NCI-H187 (cell line): ENCODE measurements at regions not wholly inside any gene's neighbourhood (a gene's known extent, or its start where the extent isn't known, plus 50 kb on each side); places are given as distances from the start of the nearest gene placed in this dataset.
A peak's percentile ranks its signal among the peaks of the same experiment; 100 is the strongest.

Source experiments
- DNase-seq, 2 experiments: peaks; one replicate each; lab custom pipeline; 2025; lab: John Stamatoyannopoulos, UW

DNA sequence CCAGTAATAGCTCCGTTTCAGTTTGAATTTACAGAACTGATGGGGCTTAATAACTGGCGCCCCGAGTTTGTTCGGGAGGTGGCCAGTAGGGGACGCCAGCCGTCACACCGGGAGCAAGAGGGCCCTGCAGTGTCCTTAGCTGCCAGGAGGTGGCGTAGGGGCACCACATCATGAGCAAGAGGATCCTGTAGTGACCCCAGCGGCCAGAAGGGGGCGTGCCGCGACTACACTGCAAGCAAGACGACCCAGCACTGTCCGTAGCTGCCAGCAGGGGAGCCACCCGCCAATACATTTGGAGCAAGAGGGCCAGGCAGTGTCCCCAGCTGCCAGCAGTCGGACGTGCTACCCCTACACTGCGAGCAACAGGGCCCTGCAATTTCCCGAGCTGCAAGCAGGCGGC lies 663.7 kb upstream of the B3GAT1 start:
- no peak for DNase-seq

DNA sequence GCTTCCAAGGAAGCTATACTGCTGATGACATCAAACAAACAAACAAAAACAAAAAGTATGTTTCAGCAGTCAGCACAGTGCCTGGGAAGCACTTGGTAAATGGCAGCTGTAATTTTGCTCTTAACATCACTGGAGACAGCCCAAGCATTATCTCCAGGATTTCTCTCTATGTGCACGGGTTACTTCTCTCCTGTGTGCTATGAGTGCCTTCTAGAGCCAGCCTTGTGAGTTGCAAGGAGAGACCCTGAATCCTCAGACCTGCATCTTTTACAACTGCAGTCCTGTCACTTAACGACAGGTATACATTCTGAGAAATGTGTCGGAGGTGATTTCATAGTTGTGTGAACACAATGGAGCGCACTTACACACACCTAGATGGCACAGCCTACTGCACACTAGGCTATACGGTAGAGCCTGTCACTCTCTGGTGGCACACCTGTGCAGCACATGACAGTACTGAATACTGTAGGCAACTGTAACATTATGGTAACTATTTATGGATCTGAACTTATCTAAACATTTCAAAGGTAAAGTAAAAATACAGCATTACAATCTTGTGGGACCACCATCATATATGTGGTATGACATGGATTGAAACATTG lies 662.5 kb upstream of the B3GAT1 start:
- peak in 1 of 2 experiments; percentile 34 for DNase-seq

DNA sequence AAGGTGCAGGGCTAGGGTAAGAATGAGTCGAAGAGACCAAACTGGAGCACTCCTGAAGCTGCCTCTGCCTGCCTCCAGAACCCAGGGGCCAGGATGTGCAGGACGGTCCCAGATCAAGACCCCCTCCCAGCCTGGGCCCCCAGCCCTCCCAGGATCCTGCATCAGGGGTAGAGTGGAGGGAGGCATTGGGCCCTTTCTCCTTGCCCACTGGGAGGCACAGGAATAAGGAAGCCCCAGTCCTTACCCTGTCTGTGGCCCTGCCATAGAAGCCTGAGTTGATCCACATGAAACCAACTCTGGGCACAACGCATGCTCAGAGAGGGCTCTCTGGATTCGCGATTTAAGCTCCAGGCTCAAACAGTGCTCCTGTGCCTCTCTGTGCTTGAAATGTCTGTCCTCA lies 661.8 kb upstream of the B3GAT1 start:
- DNase-seq, result no peak

DNA sequence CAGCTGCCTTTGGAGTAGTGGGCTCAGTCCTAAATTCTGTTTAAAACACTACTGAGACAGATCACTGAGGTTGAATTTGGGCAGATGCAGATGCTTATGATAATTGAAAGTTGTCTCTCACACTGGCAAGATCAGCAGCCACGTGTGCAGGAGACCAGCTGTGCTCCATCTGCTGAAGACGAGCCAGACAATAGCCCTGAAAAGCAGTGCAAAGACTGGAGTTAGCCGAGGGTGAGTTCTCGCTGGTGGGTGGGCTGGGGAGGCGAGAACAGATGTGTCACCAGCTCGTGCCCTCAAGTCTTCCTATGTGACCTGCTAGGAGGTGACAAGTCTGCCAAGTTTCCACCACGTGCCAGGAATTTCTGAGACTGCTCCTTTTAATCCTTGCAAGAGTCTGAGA lies 661.3 kb upstream of the B3GAT1 start:
- no peak for DNase-seq

DNA sequence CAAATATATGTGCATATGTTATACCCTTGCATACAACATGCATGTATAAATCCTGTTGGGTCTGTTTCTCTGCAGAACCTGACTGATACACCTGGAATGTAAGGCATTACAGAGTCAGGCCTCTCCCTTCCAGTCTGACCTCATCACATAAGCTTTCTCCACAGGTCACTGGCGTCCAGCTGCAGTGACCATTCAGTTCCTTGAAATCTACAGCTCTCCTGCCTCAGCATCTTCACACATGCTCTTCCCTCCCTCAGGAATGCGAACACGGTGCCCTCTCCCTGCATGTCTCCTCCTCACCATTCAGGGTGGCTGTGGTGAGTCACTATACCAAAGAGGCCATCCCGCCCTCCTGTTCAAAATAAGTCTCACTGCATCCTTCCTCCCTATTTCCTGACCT lies 657.8 kb upstream of the B3GAT1 start:
- DNase-seq, result no peak

DNA sequence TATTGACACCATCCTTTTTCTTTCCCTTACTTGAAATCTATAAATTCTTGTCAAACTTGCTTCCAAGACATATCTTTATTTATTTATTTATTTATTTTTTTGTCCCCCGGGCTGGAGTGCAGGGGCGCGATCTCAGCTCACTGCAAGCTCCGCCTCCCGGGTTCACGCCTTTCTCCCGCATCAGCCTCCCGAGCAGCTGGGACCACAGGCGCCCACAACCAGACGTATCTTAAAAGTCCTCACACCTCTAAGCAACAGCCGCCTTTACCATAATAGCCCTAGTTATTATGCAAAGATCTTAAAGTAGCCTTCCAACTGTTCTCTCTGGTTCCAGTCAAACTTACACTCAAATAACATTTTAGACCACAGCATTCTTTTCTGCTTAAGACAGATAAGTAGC lies 657.0 kb upstream of the B3GAT1 start:
- DNase-seq, result no peak

DNA sequence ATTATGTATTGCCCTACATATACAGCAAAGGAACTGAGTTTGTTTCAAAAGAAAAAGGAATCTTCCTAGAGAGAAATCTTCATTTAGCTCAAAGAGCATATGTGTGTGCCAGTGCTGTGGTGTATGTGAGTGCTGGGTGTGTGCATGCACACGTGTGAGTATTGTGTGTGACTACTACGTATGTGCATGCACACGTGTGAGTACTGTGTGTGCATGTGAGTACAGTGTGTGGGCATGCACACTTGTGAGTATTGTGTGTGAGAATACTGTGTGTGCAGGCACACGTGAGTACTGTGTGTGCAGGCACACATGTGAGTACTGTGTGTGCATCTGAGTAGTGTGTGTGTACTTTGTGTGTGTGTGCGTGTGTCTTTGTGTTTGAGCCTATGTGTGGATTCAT lies 651.0 kb upstream of the B3GAT1 start:
- no peak for DNase-seq

DNA sequence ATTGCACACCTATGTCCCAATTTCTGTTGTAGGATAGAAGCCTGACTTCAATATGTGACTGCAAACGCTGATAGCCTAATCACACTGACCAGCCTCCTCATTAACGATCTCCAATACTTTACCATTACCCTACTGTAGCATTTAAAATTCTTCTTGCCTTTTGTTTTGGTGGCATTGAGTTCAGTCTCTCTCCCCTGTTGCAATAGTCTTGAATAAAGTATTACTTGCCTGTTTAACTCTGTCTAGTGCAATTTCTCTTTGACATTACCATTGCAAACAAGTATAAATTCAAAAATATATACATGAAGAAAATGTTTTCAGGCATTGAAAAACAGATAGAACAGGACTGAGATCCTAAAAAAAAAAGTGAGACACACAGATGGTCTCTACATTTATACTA lies 649.1 kb upstream of the B3GAT1 start:
- DNase-seq, result no peak

DNA sequence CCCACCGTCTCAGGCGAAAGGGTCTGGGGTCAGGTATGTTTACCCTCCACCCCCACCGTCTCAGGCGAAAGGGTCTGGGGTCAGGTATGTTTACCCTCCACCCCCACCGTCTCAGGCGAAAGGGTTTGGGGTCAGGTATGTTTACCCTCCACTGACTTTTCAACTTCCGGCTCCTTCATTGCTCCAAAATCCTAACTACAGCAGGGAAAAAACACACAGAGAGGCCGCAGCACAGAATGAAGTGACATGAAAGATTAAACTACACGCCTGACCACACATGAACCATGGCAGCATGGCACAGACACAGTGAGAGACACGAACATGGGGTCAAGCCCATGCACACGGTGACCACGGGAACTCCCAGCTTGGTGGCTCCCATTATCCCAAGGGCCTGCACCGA lies 634.9 kb upstream of the B3GAT1 start:
- no peak for DNase-seq

DNA sequence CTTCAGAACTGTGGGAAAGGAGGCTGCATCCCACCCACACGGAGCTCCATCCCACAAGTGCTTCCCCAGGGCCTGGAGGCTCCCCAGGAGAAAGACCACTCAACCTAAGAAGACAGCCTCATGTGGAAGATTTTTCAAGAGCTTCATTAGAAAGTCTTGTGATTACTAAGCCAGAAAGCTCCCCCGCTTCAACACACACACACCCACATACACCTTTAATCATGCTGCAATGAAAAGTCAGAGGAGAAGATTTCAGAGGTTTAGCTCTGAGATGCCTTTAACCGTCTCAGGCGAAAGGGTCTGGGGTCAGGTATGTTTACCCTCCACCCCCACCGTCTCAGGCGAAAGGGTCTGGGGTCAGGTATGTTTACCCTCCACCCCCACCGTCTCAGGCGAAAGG lies 634.5 kb upstream of the B3GAT1 start:
- no peak for DNase-seq

DNA sequence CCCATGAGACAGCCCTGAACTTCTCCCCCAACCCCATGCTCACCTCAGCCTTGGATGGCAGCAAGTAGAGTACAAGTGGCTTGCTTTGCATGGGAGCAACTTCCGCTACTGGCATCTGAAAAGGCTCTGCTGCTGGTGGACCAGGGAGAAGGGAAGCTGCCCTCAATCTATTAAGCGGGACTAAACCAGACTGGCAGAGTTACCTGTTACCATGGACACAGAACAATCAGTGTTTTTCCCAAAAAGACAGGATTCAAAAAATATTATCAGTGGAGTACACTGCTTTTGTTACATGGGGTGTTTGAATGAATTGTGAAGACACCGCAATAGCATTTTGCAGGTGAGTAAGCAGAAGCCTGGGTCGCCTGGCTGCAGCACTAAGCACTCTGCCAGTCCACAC lies 631.4 kb upstream of the B3GAT1 start:
- DNase-seq, result no peak

DNA sequence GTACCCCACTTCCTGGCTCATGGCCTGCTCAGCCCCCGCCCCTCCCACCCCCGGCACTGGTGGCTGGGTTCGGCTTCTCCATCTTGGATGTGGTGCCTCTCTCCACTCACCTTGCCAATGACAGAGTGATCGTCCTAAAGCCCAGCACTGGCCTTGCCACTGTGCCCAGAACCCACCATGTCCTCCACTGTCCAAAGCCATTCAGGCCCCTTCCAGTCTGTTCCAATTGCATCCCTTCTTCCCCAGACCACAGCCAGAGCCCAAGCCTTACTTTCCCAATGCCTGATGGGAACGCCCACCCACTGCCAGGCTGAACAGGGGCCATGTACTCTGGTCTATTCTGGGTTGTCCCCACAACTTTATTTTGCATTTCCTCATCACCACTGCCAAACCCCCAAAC lies 625.8 kb upstream of the B3GAT1 start:
- no peak for DNase-seq

DNA sequence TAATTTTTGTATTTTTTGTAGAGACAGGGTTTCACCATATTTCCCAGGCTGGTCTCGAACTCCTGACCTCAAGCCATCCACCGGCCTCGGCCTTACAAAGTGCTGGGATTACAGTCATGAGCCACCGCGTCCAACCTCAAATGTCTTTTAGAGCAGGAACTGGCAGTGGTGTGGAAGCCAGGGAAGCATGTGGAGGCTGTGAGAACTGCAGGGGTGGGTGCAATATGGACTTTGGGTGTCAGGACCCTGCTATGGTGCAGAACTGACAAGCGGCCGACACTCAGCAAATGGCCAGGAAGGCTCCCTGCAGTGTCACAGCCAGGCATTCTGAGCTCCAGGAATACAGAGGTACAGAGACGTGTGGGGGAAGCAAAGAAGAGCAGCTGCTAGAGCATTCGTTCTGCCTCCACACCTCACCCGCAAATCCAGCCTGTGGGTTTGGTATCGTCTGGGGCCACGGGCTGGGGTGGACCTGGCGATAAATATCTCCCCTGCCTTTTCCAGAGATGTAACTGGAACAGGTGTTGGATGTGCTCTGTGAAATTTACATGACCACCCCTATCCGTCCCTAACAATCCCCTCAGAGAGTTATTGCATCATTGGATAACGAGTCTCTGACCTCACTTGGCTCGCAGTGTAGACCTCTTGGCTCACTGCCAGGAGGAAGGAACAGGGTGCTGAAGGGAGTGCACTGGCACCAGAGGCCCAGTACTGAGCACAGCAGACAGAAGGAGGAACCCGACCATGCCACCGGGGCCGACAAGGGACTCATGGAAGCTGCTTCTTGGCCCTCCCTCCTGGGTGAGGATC lies 624.7 kb upstream of the B3GAT1 start:
- no peak for DNase-seq

DNA sequence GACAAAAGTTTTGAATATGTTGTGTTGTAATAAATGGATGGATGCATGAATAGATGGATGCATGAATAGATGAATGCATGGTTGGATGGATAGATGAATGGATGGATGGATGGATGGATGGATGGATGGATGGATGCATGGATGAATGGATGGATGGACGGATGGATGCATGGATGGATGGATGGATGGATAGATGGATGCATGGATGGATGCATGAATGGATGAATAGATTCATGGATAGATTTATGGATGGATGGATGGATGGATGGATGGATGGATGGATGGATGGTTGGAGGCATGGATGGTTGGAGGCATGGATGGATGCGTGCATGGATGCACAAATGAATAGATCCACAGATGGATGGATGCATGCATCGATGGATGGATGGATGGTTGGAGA lies 623.2 kb upstream of the B3GAT1 start:
- DNase-seq, result no peak

DNA sequence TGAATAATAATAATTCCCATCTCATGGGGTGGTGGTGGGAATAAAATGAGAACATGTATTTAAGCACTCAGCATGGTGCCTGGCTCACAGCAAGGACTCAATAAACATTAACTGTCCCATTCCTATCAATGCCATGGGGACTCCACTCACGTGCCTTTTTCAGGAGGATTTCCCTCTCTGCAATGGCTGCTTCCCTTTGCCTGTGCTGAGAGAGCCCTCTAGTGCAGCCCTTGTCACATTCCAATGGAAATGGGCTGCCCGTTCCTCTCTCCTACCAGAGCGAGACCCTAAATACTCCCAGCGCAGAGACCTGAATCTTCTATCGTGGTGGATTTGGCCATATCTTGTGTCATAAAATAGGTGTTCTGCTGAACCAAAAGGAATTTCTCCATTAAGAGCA lies 621.5 kb upstream of the B3GAT1 start:
- peak; percentile 25 to 36 for DNase-seq

DNA sequence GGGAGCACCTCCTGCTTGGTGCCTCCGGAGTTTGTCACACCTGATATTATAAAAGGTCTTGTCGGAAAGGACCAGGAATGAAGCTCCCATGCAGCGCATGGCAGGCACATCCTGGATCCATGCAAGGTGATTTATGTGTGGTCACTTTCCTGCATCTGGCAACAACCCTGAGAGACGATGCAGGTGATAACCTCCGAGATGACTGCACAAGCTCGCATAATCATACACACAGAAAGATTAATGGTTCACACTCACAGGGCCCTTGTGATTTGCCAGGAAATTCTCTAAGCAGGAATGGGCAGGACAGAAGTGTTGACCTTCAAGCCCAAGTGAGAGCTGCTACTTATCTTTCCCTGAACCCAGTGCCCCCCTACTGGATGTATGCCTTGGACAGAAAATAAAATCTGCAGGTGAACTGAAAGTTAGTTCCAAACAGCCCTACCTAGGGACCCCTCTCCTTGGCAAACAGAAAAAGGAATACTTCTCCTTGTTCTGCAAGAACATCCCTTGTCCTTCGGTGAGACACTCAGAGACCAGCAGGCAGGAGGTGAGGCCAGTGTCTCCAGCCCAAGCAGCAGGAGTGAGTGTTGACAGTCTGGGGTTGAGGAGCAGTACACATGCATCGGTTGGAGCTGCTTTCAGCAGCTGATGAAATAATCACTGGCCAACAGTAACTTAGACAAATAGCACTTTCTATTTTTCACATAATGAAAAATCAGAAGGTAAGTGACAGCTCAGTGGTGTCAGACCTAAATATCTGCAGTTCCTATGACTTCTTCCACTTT lies 619.4 kb upstream of the B3GAT1 start:
- DNase-seq, result no peak

DNA sequence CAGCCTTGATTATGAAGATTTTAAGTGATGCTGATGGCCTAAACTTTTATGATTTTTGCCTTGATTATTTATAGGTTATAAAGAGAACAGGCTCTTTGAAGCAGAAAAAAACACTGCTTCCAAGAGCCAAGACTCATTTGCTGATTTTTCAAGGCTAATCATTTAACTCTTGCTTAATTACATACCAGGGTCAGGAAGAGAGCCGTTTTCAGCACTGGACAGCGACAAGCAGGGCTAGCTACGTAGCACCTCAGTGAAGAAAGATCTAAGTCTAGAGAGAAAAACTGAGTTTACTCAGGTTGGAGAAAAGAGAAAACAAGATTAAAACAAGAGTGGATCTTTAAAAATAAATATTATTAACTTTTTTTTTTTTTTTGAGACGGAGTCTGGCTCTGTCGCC lies 615.4 kb upstream of the B3GAT1 start:
- DNase-seq, result no peak

DNA sequence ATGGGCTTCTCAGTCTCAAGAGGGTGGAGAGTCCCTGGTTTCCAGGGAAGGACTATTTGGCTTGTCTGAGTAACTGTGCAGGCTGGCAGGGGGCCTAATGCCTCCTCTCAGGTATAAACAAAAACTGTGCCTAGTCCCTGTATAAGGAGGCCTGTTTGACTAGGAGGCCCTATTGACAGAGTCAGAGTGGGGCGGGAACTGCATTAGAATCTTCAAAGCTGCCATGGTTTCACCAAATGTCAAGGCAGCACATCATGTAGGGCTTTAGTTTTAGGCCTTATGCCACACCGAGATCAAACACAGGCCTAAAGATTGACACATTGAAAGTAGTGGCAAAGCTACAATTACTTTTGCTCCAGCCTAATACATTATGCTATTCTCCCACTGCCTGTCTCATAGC lies 611.5 kb upstream of the B3GAT1 start:
- DNase-seq, result no peak

DNA sequence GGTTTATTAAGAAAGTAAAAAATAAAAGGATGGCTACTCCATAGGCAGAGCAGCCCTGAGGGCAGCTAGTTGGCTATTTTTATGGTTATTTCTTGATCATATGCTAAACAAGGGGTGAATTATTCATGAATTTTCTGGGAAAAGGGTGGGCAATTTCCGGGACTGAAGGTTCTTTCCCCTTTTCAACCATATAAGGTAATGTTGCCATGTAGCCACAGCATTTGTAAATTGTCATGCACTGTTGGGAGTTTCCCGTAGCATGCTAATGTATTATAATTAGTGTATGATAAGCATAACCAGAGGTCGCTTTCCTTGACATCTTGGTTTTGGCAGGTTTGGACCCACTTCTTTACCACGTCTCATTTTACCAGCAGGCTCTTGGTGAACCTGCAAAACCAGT lies 610.4 kb upstream of the B3GAT1 start:
- DNase-seq, result no peak

DNA sequence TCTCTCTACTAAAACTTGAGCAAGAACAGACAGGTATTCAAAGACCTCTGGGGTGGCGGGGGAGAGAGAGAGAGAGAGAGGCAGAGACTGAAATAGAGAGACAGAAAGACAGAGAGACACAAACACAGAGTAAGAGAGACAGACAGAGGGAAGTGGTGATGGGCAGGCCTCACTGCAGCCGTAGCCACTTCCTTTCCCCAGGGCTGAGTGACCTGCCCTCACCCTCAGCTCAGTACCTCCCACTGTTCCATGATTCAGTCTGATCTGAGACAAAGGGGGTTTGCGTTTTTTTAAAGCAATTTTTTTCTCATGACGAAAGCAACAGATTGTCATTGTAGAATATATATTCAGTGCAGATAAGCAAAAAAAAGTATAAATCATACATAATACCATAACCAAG lies 607.9 kb upstream of the B3GAT1 start:
- no peak for DNase-seq

DNA sequence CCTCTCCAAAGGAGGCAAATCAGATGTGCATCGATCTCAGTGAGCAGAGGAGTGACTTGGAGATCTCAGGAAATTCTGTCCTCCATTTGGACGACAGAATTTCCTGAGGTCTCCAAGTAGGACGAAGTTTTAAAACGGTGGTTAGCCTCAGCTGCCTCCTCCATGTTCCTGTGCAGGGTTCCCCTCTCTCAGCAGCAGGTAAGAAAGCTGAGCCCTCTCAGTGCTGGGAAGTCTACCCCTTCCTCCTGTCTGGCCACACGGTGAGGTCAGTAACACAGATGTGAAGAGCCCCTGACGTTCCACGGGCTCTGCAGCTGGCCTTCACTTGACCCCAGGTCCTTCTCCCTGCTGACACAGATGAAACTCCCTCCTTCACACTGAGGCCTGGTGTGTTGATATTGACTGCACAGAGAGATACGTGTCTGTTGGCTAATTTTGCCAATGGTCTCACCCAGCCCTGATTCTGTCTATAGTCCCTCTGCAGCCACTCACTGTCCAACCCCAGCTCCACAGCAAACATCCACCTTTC lies 607.4 kb upstream of the B3GAT1 start:
- DNase-seq, result no peak

DNA sequence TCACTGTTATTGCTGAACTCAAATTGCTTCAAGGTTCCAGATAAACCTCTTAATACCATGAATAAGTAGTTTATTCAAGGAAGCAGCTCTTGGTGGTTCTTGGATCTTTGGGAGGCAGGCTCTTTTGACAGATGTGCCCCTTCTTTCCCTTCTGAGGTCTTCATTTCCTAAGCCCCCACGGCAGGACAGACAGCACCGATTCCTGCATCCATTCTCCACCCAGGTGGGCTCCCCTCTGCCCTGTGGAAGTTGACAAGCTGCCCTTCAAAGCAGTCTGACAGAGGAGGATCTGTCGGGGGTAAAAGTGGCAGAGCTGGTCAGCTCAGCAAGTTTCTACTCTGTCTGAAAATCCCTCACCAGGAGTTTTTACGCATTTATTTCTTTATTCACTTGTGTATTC lies 605.3 kb upstream of the B3GAT1 start:
- DNase-seq, result no peak

DNA sequence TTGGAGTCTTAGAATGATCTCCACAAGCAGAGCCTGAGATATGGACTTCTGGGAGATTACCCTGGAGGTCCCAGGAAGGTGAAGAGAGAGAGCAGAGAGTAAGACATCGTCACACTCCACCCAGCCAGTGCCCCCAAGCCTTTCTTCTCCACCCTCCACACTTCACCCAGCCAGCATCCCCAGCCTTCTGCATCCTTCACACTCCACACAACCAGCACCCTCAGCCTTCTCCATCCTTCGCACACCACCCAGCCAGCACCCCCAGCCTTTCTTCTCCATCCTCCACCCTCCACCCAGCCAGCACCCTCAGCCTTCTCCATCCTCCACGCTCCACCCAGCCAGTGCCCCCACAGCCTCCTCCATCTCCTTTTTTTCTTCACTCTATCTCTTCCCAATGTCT lies 603.9 kb upstream of the B3GAT1 start:
- DNase-seq, result no peak
